ENCODE measurements at regions not wholly inside any gene's neighbourhood (a gene's known extent, or its start where the extent isn't known, plus 50 kb on each side); places are given as distances from the start of the nearest gene placed in this dataset.

DNA sequence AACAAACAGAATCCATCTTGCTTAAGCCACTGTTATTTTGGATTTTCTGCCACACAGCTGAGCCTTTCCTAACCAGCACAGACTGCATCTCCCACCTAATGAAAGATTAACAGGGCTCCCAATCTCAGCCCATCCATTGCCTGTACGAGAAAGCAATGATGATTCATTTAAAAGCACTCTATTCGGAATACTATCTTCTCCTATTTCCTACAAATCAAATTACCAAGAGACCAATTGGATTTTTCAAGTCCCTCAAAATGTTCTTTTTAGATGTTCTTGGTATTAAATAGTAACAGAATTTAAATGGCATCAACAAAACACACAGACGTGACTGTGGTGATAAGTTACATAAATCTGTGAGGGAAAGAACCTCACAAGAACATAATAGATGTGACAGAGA, 324.1 kb downstream of the AGTPBP1 start:
- TF ChIP-seq EZH2 (IDR thresholded peaks at IDR 0.05; ENCODE audit: borderline replicate concordance, low read length) = no peak
- TF ChIP-seq CTCF (IDR thresholded peaks at IDR 0.05; ENCODE audit: low read length) = no peak
